ENCODE measurements at regions not wholly inside any gene's neighbourhood (a gene's known extent, or its start where the extent isn't known, plus 50 kb on each side); places are given as distances from the start of the nearest gene placed in this dataset.

GRCh38 chr16:66295213-66295612, 71.3 kb upstream of the CDH5 start:
- TF ChIP-seq POLR2A (IDR thresholded peaks at IDR 0.05; ENCODE audit: low read depth, low read length) (no peak), POLR2AphosphoS5 (IDR thresholded peaks at IDR 0.05; ENCODE audit: low read depth, low read length) (no peak), TAF1 (IDR thresholded peaks at IDR 0.05; ENCODE audit: low read depth, low read length) (no peak)
